Activated naive CD8-positive, alpha-beta T cell treated with anti-CD3 and anti-CD28 coated beads, Interleukin-2, amount 10 ng/mL, durations not matched to agents 7 days and 5 days (primary cell): ENCODE measurements at regions not wholly inside any gene's neighbourhood (a gene's known extent, or its start where the extent isn't known, plus 50 kb on each side); places are given as distances from the start of the nearest gene placed in this dataset.

Source experiments
- ATAC-seq: fragments of 150-1000 bp; cut with Tn5 transposase; one replicate; pipeline ENCODE4 v1.10.0; 2021; ENCODE audit warnings: low read depth, moderate library complexity
- POLR2A ChIA-PET: fragments of 350-600 bp; sonication (Branson Sonifier 250); formaldehyde crosslinking; loops from one replicate; lab custom pipeline; 2021; ENCODE audit warnings: antibody characterized with exemption; lab: Charles Lee
- DNase-seq: peaks from one replicate; pipeline ENCODE4 v3.0.0; 2021
- H3K27ac Mint-ChIP-seq: one replicate; pipeline ENCODE4 v1.8.0; 2022; ENCODE audit warnings: mild to moderate bottlenecking, mixed read lengths
- H3K27me3 Mint-ChIP-seq: one replicate; pipeline ENCODE4 v1.8.0; 2022; ENCODE audit warnings: mild to moderate bottlenecking, moderate library complexity, mixed read lengths
- H3K36me3 Mint-ChIP-seq: one replicate; pipeline ENCODE4 v1.8.0; 2021; ENCODE audit warnings: mild to moderate bottlenecking, mixed read lengths
- H3K4me1 Mint-ChIP-seq: one replicate; pipeline ENCODE4 v1.8.0; 2021; ENCODE audit warnings: mixed read lengths
- H3K4me3 Mint-ChIP-seq: one replicate; pipeline ENCODE4 v1.8.0; 2022; ENCODE audit warnings: mild to moderate bottlenecking, moderate library complexity, mixed read lengths
- H3K9me3 Mint-ChIP-seq: one replicate; pipeline ENCODE4 v1.8.0; 2021; ENCODE audit warnings: mixed read lengths

- no peaks in the 10 kb centered on the region for H3K27me3 Mint-ChIP-seq
- H3K4me1 Mint-ChIP-seq, result no peaks in the 10 kb centered on the region
- POLR2A ChIA-PET, result no interaction called here
- ATAC-seq (no peak), DNase-seq (no peak)
- H3K27ac Mint-ChIP-seq, result no peak overlapping the region
- no peaks in the 10 kb centered on the region for H3K36me3 Mint-ChIP-seq
- no peaks in the 10 kb centered on the region for H3K9me3 Mint-ChIP-seq
- H3K4me3 Mint-ChIP-seq, result no peak overlapping the region
Observed at GRCh38 chr1:195481293-195481692, 1126.9 kb downstream of the KCNT2 start.

GRCh38 chr1:195475568-195475967 is 1132.7 kb downstream of the KCNT2 start:
- H3K9me3 Mint-ChIP-seq, result peaks cover 2% of the 10 kb centered on the region
- POLR2A ChIA-PET, result no interaction called here
- DNase-seq (no peak), ATAC-seq (no peak)
- no peak overlapping the region for H3K4me3 Mint-ChIP-seq
- no peaks in the 10 kb centered on the region for H3K36me3 Mint-ChIP-seq
- H3K4me1 Mint-ChIP-seq, result no peaks in the 10 kb centered on the region
- H3K27me3 Mint-ChIP-seq, result no peaks in the 10 kb centered on the region
- H3K27ac Mint-ChIP-seq, result no peak overlapping the region

- Mint-ChIP-seq H3K4me3 (no peak overlapping the region), H3K27me3 (no peaks in the 10 kb centered on the region), H3K4me1 (no peaks in the 10 kb centered on the region), H3K36me3 (no peaks in the 10 kb centered on the region), H3K9me3 (peaks cover 2% of the 10 kb centered on the region), H3K27ac (no peak overlapping the region)
- ATAC-seq (no peak), DNase-seq (no peak)
- POLR2A ChIA-PET, result no interaction called here
Observed at GRCh38 chr1:195472291-195472690, 1135.9 kb downstream of the KCNT2 start.

GRCh38 chr1:195466639-195467038 is 1141.6 kb downstream of the KCNT2 start:
- POLR2A ChIA-PET, result no interaction called here
- Mint-ChIP-seq H3K36me3 (no peaks in the 10 kb centered on the region), H3K9me3 (peaks cover 2% of the 10 kb centered on the region), H3K27ac (no peak overlapping the region), H3K27me3 (no peaks in the 10 kb centered on the region), H3K4me3 (no peak overlapping the region), H3K4me1 (no peaks in the 10 kb centered on the region)
- ATAC-seq (no peak), DNase-seq (no peak)

GRCh38 chr1:195462646-195463045 is 1145.6 kb downstream of the KCNT2 start:
- H3K4me3 Mint-ChIP-seq, result no peak overlapping the region
- peaks cover 3% of the 10 kb centered on the region for H3K9me3 Mint-ChIP-seq
- H3K36me3 Mint-ChIP-seq, result no peaks in the 10 kb centered on the region

GRCh38 chr1:195462152-195462551 is 1146.1 kb downstream of the KCNT2 start:
- POLR2A ChIA-PET, result no interaction called here
- no peak overlapping the region for H3K27ac Mint-ChIP-seq
- DNase-seq (no peak), ATAC-seq (no peak)
- H3K4me1 Mint-ChIP-seq, result no peaks in the 10 kb centered on the region
- H3K36me3 Mint-ChIP-seq, result no peaks in the 10 kb centered on the region
- no peak overlapping the region for H3K4me3 Mint-ChIP-seq
- no peaks in the 10 kb centered on the region for H3K27me3 Mint-ChIP-seq
- H3K9me3 Mint-ChIP-seq, result peaks cover 3% of the 10 kb centered on the region

More at GRCh38 chr1:195462646-195463045, 1145.6 kb downstream of the KCNT2 start:
- DNase-seq, result no peak
- no peak for ATAC-seq
- POLR2A ChIA-PET, result no interaction called here
- H3K27ac Mint-ChIP-seq, result no peak overlapping the region
- no peaks in the 10 kb centered on the region for H3K27me3 Mint-ChIP-seq
- no peaks in the 10 kb centered on the region for H3K4me1 Mint-ChIP-seq

GRCh38 chr1:195458365-195458764 is 1149.9 kb downstream of the KCNT2 start:
- H3K4me3 Mint-ChIP-seq, result no peak overlapping the region
- POLR2A ChIA-PET, result no interaction called here
- no peaks in the 10 kb centered on the region for H3K4me1 Mint-ChIP-seq
- no peaks in the 10 kb centered on the region for H3K27me3 Mint-ChIP-seq
- no peak overlapping the region for H3K27ac Mint-ChIP-seq
- H3K36me3 Mint-ChIP-seq, result no peaks in the 10 kb centered on the region
- no peak for ATAC-seq
- peaks cover 1% of the 10 kb centered on the region for H3K9me3 Mint-ChIP-seq
- DNase-seq, result no peak

- Mint-ChIP-seq H3K4me1 (no peaks in the 10 kb centered on the region), H3K27ac (no peak overlapping the region), H3K4me3 (no peak overlapping the region), H3K27me3 (no peaks in the 10 kb centered on the region), H3K36me3 (no peaks in the 10 kb centered on the region), H3K9me3 (peaks cover 9% of the 10 kb centered on the region)
- DNase-seq (no peak), ATAC-seq (no peak)
- POLR2A ChIA-PET, result no interaction called here
Observed at GRCh38 chr1:195450794-195451193, 1157.4 kb downstream of the KCNT2 start.

- Mint-ChIP-seq H3K4me1 (no peaks in the 10 kb centered on the region), H3K27ac (no peak overlapping the region), H3K9me3 (no peaks in the 10 kb centered on the region), H3K36me3 (no peaks in the 10 kb centered on the region), H3K27me3 (no peaks in the 10 kb centered on the region), H3K4me3 (no peak overlapping the region)
- DNase-seq, result no peak
- POLR2A ChIA-PET, result no interaction called here
- no peak for ATAC-seq
Observed at GRCh38 chr1:195439661-195440060, 1168.6 kb downstream of the KCNT2 start.

- H3K9me3 Mint-ChIP-seq, result no peaks in the 10 kb centered on the region
- no peak overlapping the region for H3K27ac Mint-ChIP-seq
- H3K27me3 Mint-ChIP-seq, result no peaks in the 10 kb centered on the region
- ATAC-seq, result no peak
- no peak for DNase-seq
- POLR2A ChIA-PET, result no interaction called here
- H3K4me3 Mint-ChIP-seq, result no peak overlapping the region
- H3K4me1 Mint-ChIP-seq, result no peaks in the 10 kb centered on the region
- no peaks in the 10 kb centered on the region for H3K36me3 Mint-ChIP-seq
Observed at GRCh38 chr1:195434566-195435203, 1173.6 kb downstream of the KCNT2 start.

- no peak overlapping the region for H3K27ac Mint-ChIP-seq
- H3K9me3 Mint-ChIP-seq, result no peaks in the 10 kb centered on the region
- ATAC-seq, result no peak
- H3K4me3 Mint-ChIP-seq, result no peak overlapping the region
- no peaks in the 10 kb centered on the region for H3K4me1 Mint-ChIP-seq
- no peak for DNase-seq
- POLR2A ChIA-PET, result no interaction called here
- no peaks in the 10 kb centered on the region for H3K27me3 Mint-ChIP-seq
- no peaks in the 10 kb centered on the region for H3K36me3 Mint-ChIP-seq
Observed at GRCh38 chr1:195430826-195431225, 1177.4 kb downstream of the KCNT2 start.

GRCh38 chr1:195428927-195429326 is 1179.3 kb downstream of the KCNT2 start:
- Mint-ChIP-seq H3K4me1 (no peaks in the 10 kb centered on the region), H3K27me3 (no peaks in the 10 kb centered on the region), H3K36me3 (no peaks in the 10 kb centered on the region), H3K9me3 (no peaks in the 10 kb centered on the region), H3K4me3 (no peak overlapping the region), H3K27ac (no peak overlapping the region)
- POLR2A ChIA-PET, result no interaction called here
- no peak for DNase-seq
- no peak for ATAC-seq

GRCh38 chr1:195415584-195415983 is 1192.7 kb downstream of the KCNT2 start:
- no peak overlapping the region for H3K4me3 Mint-ChIP-seq
- no peak for DNase-seq
- POLR2A ChIA-PET, result no interaction called here
- no peaks in the 10 kb centered on the region for H3K4me1 Mint-ChIP-seq
- no peaks in the 10 kb centered on the region for H3K27me3 Mint-ChIP-seq
- H3K36me3 Mint-ChIP-seq, result no peaks in the 10 kb centered on the region
- no peak overlapping the region for H3K27ac Mint-ChIP-seq
- ATAC-seq, result no peak
- H3K9me3 Mint-ChIP-seq, result no peaks in the 10 kb centered on the region

- no peak overlapping the region for H3K4me3 Mint-ChIP-seq
Observed at GRCh38 chr1:195394567-195394966, 1213.7 kb downstream of the KCNT2 start.

GRCh38 chr1:195376190-195376589 is 1232.0 kb downstream of the KCNT2 start:
- no peak for DNase-seq
- H3K4me1 Mint-ChIP-seq, result no peaks in the 10 kb centered on the region
- no peaks in the 10 kb centered on the region for H3K9me3 Mint-ChIP-seq
- no peaks in the 10 kb centered on the region for H3K36me3 Mint-ChIP-seq
- ATAC-seq, result no peak
- H3K4me3 Mint-ChIP-seq, result no peak overlapping the region
- POLR2A ChIA-PET, result no interaction called here
- no peak overlapping the region for H3K27ac Mint-ChIP-seq
- no peaks in the 10 kb centered on the region for H3K27me3 Mint-ChIP-seq

More at GRCh38 chr1:195394567-195394966, 1213.7 kb downstream of the KCNT2 start:
- Mint-ChIP-seq H3K27ac (no peak overlapping the region), H3K36me3 (no peaks in the 10 kb centered on the region), H3K27me3 (no peaks in the 10 kb centered on the region), H3K9me3 (no peaks in the 10 kb centered on the region), H3K4me1 (no peaks in the 10 kb centered on the region)
- ATAC-seq (no peak), DNase-seq (no peak)
- POLR2A ChIA-PET, result no interaction called here
